Thymus (tissue), 11 donors: ENCODE measurements at regions not wholly inside any gene's neighbourhood (a gene's known extent, or its start where the extent isn't known, plus 50 kb on each side); places are given as distances from the start of the nearest gene placed in this dataset.

Experiments used
- DNase-seq, 9 donors: peaks; one replicate each; pipeline ENCODE4 v3.0.0-alpha.2; 2013; ENCODE audit warnings: low spot score in 9 of 9, low read depth in 6 of 9, missing footprints in 1 of 9
- H3K27ac ChIP-seq, 2 donors: one replicate each; pipeline ENCODE4 v1.5.1; 2013; ENCODE audit warnings: control low read depth in 1 of 2, low read depth in 1 of 2, low read length in 1 of 2, mild to moderate bottlenecking in 1 of 2, moderate library complexity in 1 of 2
- H3K27me3 ChIP-seq, 2 donors: one replicate each; pipeline ENCODE4 v1.5.1; 2013; ENCODE audit warnings: low read length in 1 of 2; ENCODE audit not compliant: control insufficient read depth in 2 of 2, insufficient read depth in 1 of 2
- H3K36me3 ChIP-seq, 2 donors: one replicate each; pipeline ENCODE4 v1.5.1; 2013; ENCODE audit warnings: low read length in 1 of 2, mild to moderate bottlenecking in 1 of 2, moderate library complexity in 1 of 2; ENCODE audit not compliant: control insufficient read depth in 2 of 2, insufficient read depth in 2 of 2
- H3K4me1 ChIP-seq, 2 donors: one replicate each; pipeline ENCODE4 v1.5.1; 2013; ENCODE audit warnings: low read length in 2 of 2; ENCODE audit not compliant: control insufficient read depth in 2 of 2, insufficient read depth in 2 of 2
- H3K4me3 ChIP-seq, 2 donors: one replicate each; pipeline ENCODE4 v1.5.1; 2013; ENCODE audit warnings: low read length in 2 of 2, control low read depth in 1 of 2, mild to moderate bottlenecking in 1 of 2
- H3K9me3 ChIP-seq, 2 donors: one replicate each; pipeline ENCODE4 v1.5.1; 2013; ENCODE audit warnings: low read length in 1 of 2, mild to moderate bottlenecking in 1 of 2; ENCODE audit not compliant: control insufficient read depth in 2 of 2, insufficient read depth in 1 of 2
- WGBS: extraction: QIAGEN DNeasy Blood & Tissue Kit; methylation state at CpG from one replicate; pipeline ENCODE4 v1.1.7; 2013; 5-methylcytosine and 5-hydroxymethylcytosine counted together
- donor health status: healthy.

DNA sequence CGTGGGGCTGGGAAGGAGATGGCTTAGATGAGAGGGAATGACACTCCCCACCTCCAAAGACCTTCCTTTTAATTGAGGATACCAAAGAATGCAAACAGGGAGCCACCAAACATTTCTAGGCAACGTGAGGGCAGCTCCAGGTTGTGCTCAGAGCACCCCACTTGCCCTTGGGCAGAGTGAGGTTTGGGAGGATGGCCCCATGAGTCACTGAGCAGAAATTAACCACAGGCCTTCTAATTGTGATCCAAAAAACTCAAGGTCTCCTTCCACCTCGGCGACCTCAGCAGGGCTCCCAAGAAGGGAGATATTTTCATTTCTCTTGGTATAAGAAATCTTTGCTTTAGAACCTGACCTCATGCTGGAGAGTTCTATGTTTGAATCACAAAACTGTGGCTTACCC lies 305.0 kb upstream of the TPM1 start:
- no peaks in the 10 kb centered on the region for H3K36me3 ChIP-seq
- H3K4me3 ChIP-seq: no peak overlapping the region
- no peak for DNase-seq
- H3K27ac ChIP-seq: no peak overlapping the region
- 97% methylated on average over 4 of the region's 4 CpGs for WGBS
- no peaks in the 10 kb centered on the region for H3K9me3 ChIP-seq
- H3K4me1 ChIP-seq: no peaks in the 10 kb centered on the region
- no peaks in the 10 kb centered on the region for H3K27me3 ChIP-seq

DNA sequence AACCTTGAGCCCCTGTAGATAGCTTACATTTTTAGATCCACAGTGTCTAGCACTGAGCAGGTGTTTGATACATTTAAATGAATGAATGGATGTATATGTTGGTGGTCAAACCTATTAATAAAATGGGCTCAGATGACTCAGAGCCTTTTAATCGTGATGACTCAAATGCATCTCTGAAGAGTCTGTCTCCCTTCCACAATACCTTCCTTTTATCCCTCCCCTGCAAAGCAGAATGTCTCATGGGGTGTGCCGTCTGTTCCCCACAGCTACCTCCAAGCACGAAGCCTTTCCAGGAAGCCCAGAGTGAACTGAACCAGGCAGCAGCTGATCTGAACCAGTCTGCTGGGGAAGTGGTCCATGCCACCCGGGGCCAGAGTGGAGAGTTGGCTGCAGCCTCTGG lies 303.5 kb upstream of the TPM1 start:
- DNase-seq: no peak
- 95% methylated on average over 4 of the region's 4 CpGs for WGBS

DNA sequence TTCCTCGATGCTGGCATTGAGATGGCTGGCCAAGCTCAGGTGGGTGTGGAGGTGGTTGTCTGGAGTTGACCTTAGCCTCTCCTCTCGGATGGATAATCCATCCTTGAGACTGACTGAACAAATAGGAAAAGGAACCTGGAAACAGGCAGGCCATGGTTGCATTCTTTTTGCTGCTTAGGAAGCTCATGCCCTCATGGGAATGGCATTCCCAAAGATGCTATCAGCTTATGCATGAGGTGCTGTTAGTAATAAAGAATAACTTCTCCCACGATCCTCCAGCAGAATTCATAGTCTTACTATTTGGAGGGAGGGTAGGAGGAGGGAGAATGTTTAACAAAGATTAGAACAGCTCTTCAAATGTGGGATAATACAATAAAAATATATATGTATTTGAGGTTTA lies 303.0 kb upstream of the TPM1 start:
- Histone ChIP-seq H3K27me3 (no peaks in the 10 kb centered on the region), H3K9me3 (no peaks in the 10 kb centered on the region), H3K4me1 (no peaks in the 10 kb centered on the region), H3K4me3 (no peak overlapping the region), H3K36me3 (no peaks in the 10 kb centered on the region), H3K27ac (no peak overlapping the region)
- 98% methylated on average over 3 of the region's 3 CpGs for WGBS
- DNase-seq: no peak

More for the DNA sequence above, 303.5 kb upstream of the TPM1 start:
- Histone ChIP-seq H3K36me3 (no peaks in the 10 kb centered on the region), H3K4me3 (no peak overlapping the region), H3K27me3 (no peaks in the 10 kb centered on the region), H3K27ac (no peak overlapping the region), H3K4me1 (no peaks in the 10 kb centered on the region), H3K9me3 (no peaks in the 10 kb centered on the region)

DNA sequence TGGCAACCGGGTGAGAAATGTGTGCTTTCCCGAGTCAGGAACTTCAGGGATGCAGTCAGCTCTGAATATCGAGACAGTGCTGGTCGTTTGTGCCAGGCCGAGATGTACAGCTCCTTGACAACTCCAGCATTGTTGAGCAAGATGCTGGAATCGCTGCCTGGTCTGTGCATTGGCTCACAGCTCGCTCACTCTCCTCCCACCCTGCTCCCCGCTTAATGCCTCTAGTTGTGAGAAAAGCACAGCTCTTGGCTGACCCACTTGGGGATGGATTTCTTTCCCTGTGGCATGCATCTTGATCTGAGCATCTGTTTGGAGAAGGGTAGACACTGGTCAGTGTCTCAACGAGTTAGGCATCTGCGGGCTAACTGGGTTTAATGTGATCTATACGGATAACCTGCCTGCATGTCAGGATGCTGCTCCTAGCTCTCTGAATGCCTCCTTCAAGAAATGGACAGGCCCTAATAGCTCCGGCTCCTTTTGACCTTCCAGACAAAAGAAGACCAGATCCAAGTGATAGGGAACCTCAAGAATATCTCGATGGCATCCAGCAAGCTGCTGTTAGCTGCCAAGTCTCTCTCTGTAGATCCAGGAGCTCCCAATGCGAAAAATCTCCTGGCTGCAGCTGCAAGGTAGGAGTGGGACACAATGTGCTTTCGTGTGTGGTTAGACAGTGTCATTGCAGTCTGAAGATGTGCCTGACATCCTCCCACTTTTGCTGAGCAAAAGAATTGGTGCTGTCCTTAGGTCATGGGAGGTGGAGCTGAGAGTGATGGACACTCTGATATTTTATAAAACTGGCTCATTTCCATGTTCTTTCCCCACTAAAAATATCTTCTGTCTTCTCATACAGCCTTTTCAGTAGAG lies 302.2 kb upstream of the TPM1 start:
- H3K36me3 ChIP-seq: no peaks in the 10 kb centered on the region
- H3K4me3 ChIP-seq: no peak overlapping the region
- no peaks in the 10 kb centered on the region for H3K9me3 ChIP-seq
- H3K27ac ChIP-seq: no peak overlapping the region
- WGBS: 95% methylated on average over 15 of the region's 15 CpGs
- no peak for DNase-seq
- no peaks in the 10 kb centered on the region for H3K27me3 ChIP-seq
- H3K4me1 ChIP-seq: no peaks in the 10 kb centered on the region

DNA sequence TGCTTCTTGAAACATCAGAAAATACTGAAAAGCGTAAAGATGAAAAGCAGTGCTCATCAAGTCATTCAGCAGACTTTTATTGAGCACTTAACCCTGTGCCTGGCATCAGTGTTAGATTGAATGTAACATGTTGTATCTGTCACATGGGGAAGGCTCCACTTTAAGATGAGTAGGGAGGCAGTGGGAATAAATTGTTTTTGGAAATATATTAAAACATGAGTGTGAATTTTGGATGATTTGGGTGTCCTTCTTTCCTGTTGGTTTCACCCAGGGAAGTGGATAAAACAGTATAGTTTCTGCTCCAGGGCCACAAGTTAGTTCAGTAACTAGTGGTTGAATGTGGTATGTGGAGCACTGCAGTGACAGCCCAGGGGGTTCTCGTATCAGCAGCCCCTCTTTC lies 301.4 kb upstream of the TPM1 start:
- H3K9me3 ChIP-seq: no peaks in the 10 kb centered on the region
- DNase-seq: no peak
- no peaks in the 10 kb centered on the region for H3K36me3 ChIP-seq
- H3K27me3 ChIP-seq: no peaks in the 10 kb centered on the region
- WGBS: 89% methylated on average over 2 of the region's 2 CpGs
- no peaks in the 10 kb centered on the region for H3K4me1 ChIP-seq
- no peak overlapping the region for H3K27ac ChIP-seq
- H3K4me3 ChIP-seq: no peak overlapping the region

DNA sequence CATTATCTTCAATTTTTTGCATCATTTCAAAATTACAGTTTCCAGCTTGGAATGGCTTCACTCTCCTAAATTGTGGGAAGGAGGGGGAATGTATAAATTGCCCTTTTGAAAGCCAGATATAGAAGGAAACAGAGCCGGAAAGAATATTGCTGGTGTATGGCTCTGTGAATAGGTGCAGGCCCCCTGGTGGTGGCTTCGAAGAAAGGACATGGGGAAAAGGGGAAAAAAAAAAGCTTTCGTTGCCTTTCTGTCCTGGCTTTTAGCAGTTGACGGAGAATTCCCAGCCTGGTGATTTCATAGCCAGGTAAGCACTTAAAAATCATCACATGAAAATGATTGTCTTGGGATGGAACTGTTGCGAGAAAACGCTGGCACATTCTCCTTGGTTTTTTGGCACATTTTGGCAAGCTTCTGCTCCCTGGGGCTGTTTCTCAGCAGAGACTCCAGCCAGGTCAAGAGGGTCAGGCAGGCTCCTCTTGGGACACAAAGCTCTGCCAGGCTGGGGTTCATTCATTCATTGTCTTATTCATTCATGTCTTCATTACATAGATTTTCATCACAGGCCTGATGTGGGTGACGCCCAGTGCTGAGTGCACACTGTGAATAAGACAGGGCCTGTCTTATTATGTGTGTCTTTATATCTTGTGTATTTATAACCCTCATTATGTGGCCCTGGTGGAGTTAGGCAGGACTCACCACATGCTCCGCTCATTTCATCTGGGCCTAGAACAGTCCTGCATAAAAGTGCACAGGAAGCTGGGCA lies 300.0 kb upstream of the TPM1 start:
- Histone ChIP-seq H3K27me3 (no peaks in the 10 kb centered on the region), H3K4me3 (no peak overlapping the region), H3K4me1 (no peaks in the 10 kb centered on the region), H3K36me3 (no peaks in the 10 kb centered on the region), H3K9me3 (no peaks in the 10 kb centered on the region), H3K27ac (no peak overlapping the region)
- DNase-seq: peak; percentile 3 to 51 (median 20)
- 49% methylated on average over 8 of the region's 8 CpGs for WGBS

DNA sequence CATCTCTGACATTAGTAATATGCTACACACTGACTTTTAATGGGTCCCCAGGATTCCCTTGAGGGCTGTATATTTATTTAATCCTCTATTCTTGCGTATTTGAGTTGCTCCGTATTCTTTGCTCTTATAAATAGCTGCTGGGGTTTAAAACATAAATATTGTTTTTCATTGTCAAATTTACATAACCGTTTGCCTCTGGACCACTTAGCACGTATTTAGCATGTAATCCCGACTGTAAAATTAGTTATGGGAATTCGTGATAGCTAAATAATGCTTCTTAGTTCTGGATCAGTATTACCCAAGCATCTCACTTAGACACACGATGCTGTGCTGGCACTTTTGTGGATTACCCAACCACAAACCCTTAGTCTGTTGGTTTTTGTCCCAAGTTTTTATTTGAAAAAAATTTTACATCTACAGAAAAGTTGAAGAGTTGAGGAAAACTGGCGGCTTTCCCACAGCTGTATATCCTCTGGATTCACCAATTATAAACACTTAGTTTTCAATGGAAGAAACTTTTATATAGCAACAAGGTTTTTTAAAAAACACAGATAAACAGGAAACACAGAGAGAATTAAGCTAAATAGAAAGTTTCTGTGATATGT lies 296.8 kb upstream of the TPM1 start:
- no peak overlapping the region for H3K4me3 ChIP-seq
- no peaks in the 10 kb centered on the region for H3K4me1 ChIP-seq
- DNase-seq: no peak
- no peaks in the 10 kb centered on the region for H3K9me3 ChIP-seq
- H3K27ac ChIP-seq: no peak overlapping the region
- no peaks in the 10 kb centered on the region for H3K27me3 ChIP-seq
- H3K36me3 ChIP-seq: no peaks in the 10 kb centered on the region
- 96% methylated on average over 8 of the region's 8 CpGs for WGBS

DNA sequence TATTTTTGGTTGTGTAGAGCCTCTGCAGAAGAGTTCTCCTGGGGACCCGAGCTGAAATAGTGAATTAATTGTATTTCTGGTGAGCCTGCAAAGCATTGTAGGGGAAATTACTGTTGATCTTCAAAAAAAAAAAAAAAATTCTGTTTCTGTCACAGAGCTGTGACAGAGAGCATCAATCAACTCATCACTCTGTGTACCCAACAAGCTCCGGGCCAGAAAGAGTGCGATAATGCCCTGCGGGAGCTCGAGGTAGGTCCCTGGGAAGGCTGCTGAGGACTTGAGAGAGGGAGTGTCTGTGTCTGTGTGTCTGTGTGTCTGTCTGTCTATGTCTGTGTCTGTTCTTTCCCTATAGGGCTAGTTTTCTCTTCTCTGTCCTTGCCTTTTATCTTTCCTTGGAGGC lies 294.4 kb upstream of the TPM1 start:
- no peaks in the 10 kb centered on the region for H3K4me1 ChIP-seq
- no peak overlapping the region for H3K27ac ChIP-seq
- DNase-seq: no peak
- no peak overlapping the region for H3K4me3 ChIP-seq
- H3K27me3 ChIP-seq: no peaks in the 10 kb centered on the region
- 96% methylated on average over 5 of the region's 5 CpGs for WGBS
- H3K9me3 ChIP-seq: no peaks in the 10 kb centered on the region
- H3K36me3 ChIP-seq: no peaks in the 10 kb centered on the region
